Naive thymus-derived CD8-positive, alpha-beta T cell (primary cell): ENCODE measurements at regions not wholly inside any gene's neighbourhood (a gene's known extent, or its start where the extent isn't known, plus 50 kb on each side); places are given as distances from the start of the nearest gene placed in this dataset.
"Not testable (repeated sequence)": the region's sequence is repeated elsewhere in the genome, so short reads cannot be mapped to it uniquely, and the experiment has no call there.

Experiments
- ATAC-seq, 2 donors: fragments of 150-1000 bp; cut with Tn5 transposase in 1 of 2; sonication (Bioruptor Pico), chemical (Tn5 transposase) in 1 of 2; 1 replicate in 1 of 2; 2 replicates in 1 of 2; pipeline ENCODE4 v1.10.0; 2021; ENCODE audit warnings: mild to moderate bottlenecking in 2 of 2, moderate library complexity in 2 of 2
- POLR2A ChIA-PET: fragments of 350-600 bp; sonication (Branson Sonifier 250); formaldehyde crosslinking; loops from one replicate; lab custom pipeline; 2021; ENCODE audit warnings: antibody characterized with exemption; lab: Charles Lee
- DNase-seq, 10 donors: peaks; one replicate each; pipeline versions ENCODE4 v3.0.0 to v3.0.0-alpha.2; 2020 to 2022
- H3K27ac Mint-ChIP-seq, 10 donors: one replicate each; pipeline ENCODE4 v1.8.0; 2020 to 2022; ENCODE audit warnings: mild to moderate bottlenecking in 10 of 10, mixed read lengths in 10 of 10, moderate library complexity in 4 of 10, inconsistent platforms in 1 of 10
- H3K27me3 Mint-ChIP-seq, 5 donors: one replicate each; pipeline ENCODE4 v1.8.0; 2021 to 2022; ENCODE audit warnings: mixed read lengths in 5 of 5
- H3K36me3 Mint-ChIP-seq, 3 donors: one replicate each; pipeline ENCODE4 v1.8.0; 2020 to 2022; ENCODE audit warnings: mixed read lengths in 3 of 3, mild to moderate bottlenecking in 2 of 3, inconsistent platforms in 1 of 3
- H3K4me1 Mint-ChIP-seq, 4 donors: one replicate each; pipeline ENCODE4 v1.8.0; 2021 to 2022; ENCODE audit warnings: mixed read lengths in 4 of 4
- H3K4me3 Mint-ChIP-seq, 10 donors: one replicate each; pipeline ENCODE4 v1.8.0; 2020 to 2022; ENCODE audit warnings: mild to moderate bottlenecking in 10 of 10, mixed read lengths in 10 of 10, moderate library complexity in 6 of 10, inconsistent platforms in 1 of 10
- H3K9me3 Mint-ChIP-seq, 9 donors: one replicate each; pipeline ENCODE4 v1.8.0; 2020 to 2022; ENCODE audit warnings: mixed read lengths in 9 of 9, mild to moderate bottlenecking in 3 of 9, inconsistent platforms in 1 of 9, moderate library complexity in 1 of 9

- DNase-seq, H3K36me3 Mint-ChIP-seq, H3K4me1 Mint-ChIP-seq, H3K27me3 Mint-ChIP-seq, ATAC-seq, H3K9me3 Mint-ChIP-seq, POLR2A ChIA-PET: not testable (repeated sequence)
- peak overlapping the region; percentile 60 to 87 (median 74) for H3K4me3 Mint-ChIP-seq
- H3K27ac Mint-ChIP-seq, result peak overlapping the region in 3 of 10 donors; percentile 23 to 80 (median 76)
These were observed 373.7 kb upstream of the CXADR start for GRCh38 chr21:17139159-17139558.

GRCh38 chr21:17139696-17140095 is 373.1 kb upstream of the CXADR start:
- no peak for DNase-seq
- Mint-ChIP-seq H3K27ac (peak overlapping the region in 7 of 10 donors; percentile 3 to 74 (median 65)), H3K36me3 (no peaks in the 10 kb centered on the region), H3K4me1 (peaks cover 0 to 9% (median 5%) of the 10 kb centered on the region in 4 donors), H3K4me3 (peak overlapping the region; percentile 52 to 87 (median 76)), H3K27me3 (no peaks in the 10 kb centered on the region), H3K9me3 (peaks cover 0 to 8% (median 0%) of the 10 kb centered on the region in 9 donors)
- POLR2A ChIA-PET, result no interaction called here
- ATAC-seq, result no peak

- Mint-ChIP-seq H3K27me3 (no peaks in the 10 kb centered on the region), H3K9me3 (peaks cover 0 to 27% (median 12%) of the 10 kb centered on the region in 9 donors), H3K4me1 (no peaks in the 10 kb centered on the region), H3K4me3 (no peak overlapping the region), H3K36me3 (no peaks in the 10 kb centered on the region), H3K27ac (no peak overlapping the region)
- DNase-seq, result no peak
- ATAC-seq, result no peak
- POLR2A ChIA-PET, result no interaction called here
These were observed 366.4 kb upstream of the CXADR start for GRCh38 chr21:17146426-17146825.

- Mint-ChIP-seq H3K4me3 (no peak overlapping the region), H3K9me3 (peaks cover 0 to 26% (median 11%) of the 10 kb centered on the region in 9 donors), H3K27ac (no peak overlapping the region), H3K36me3 (peaks cover 0 to 4% (median 0%) of the 10 kb centered on the region in 3 donors), H3K4me1 (no peaks in the 10 kb centered on the region), H3K27me3 (no peaks in the 10 kb centered on the region)
- no peak for DNase-seq
- POLR2A ChIA-PET, result no interaction called here
- ATAC-seq, result no peak
These were observed 353.1 kb upstream of the CXADR start for GRCh38 chr21:17159697-17160096.

- no peaks in the 10 kb centered on the region for H3K27me3 Mint-ChIP-seq
- ATAC-seq (no peak), DNase-seq (no peak)
- POLR2A ChIA-PET, result no interaction called here
- H3K9me3 Mint-ChIP-seq, result peaks cover 3 to 43% (median 14%) of the 10 kb centered on the region in 9 donors
- H3K4me1 Mint-ChIP-seq, result no peaks in the 10 kb centered on the region
- no peak overlapping the region for H3K27ac Mint-ChIP-seq
- H3K36me3 Mint-ChIP-seq, result peaks cover 0 to 4% (median 0%) of the 10 kb centered on the region in 3 donors
- H3K4me3 Mint-ChIP-seq, result no peak overlapping the region
These were observed 327.2 kb upstream of the CXADR start for GRCh38 chr21:17185674-17186073.

GRCh38 chr21:17189963-17190362 is 322.9 kb upstream of the CXADR start:
- DNase-seq (no peak), ATAC-seq (no peak)
- H3K27ac Mint-ChIP-seq, result no peak overlapping the region
- no peak overlapping the region for H3K4me3 Mint-ChIP-seq
- peaks cover 8 to 39% (median 17%) of the 10 kb centered on the region in 9 donors for H3K9me3 Mint-ChIP-seq
- no peaks in the 10 kb centered on the region for H3K4me1 Mint-ChIP-seq
- H3K36me3 Mint-ChIP-seq, result peaks cover 0 to 10% (median 0%) of the 10 kb centered on the region in 3 donors
- POLR2A ChIA-PET, result no interaction called here
- no peaks in the 10 kb centered on the region for H3K27me3 Mint-ChIP-seq

- Mint-ChIP-seq H3K27ac (no peak overlapping the region), H3K4me3 (no peak overlapping the region), H3K9me3 (peaks cover 6 to 30% (median 12%) of the 10 kb centered on the region in 9 donors), H3K27me3 (no peaks in the 10 kb centered on the region), H3K36me3 (peaks cover 0 to 5% (median 0%) of the 10 kb centered on the region in 3 donors), H3K4me1 (no peaks in the 10 kb centered on the region)
- DNase-seq (no peak), ATAC-seq (no peak)
- POLR2A ChIA-PET, result no interaction called here
These were observed 321.4 kb upstream of the CXADR start for GRCh38 chr21:17191346-17191993.

- no peak for DNase-seq
- no peaks in the 10 kb centered on the region for H3K27me3 Mint-ChIP-seq
- peaks cover 4 to 30% (median 12%) of the 10 kb centered on the region in 9 donors for H3K9me3 Mint-ChIP-seq
- POLR2A ChIA-PET, result no interaction called here
- H3K36me3 Mint-ChIP-seq, result peaks cover 0 to 5% (median 0%) of the 10 kb centered on the region in 3 donors
- H3K4me3 Mint-ChIP-seq, result no peak overlapping the region
- no peaks in the 10 kb centered on the region for H3K4me1 Mint-ChIP-seq
- no peak for ATAC-seq
- no peak overlapping the region for H3K27ac Mint-ChIP-seq
These were observed 317.5 kb upstream of the CXADR start for GRCh38 chr21:17195351-17195750.

- H3K27ac Mint-ChIP-seq, result no peak overlapping the region
- H3K36me3 Mint-ChIP-seq, result peaks cover 0 to 5% (median 0%) of the 10 kb centered on the region in 3 donors
- no peak for ATAC-seq
- H3K9me3 Mint-ChIP-seq, result peaks cover 4 to 36% (median 13%) of the 10 kb centered on the region in 9 donors
- H3K27me3 Mint-ChIP-seq, result no peaks in the 10 kb centered on the region
- POLR2A ChIA-PET, result no interaction called here
- DNase-seq, result no peak
- no peak overlapping the region for H3K4me3 Mint-ChIP-seq
- no peaks in the 10 kb centered on the region for H3K4me1 Mint-ChIP-seq
These were observed 316.9 kb upstream of the CXADR start for GRCh38 chr21:17195976-17196375.

- Mint-ChIP-seq H3K4me1 (no peaks in the 10 kb centered on the region), H3K4me3 (no peak overlapping the region), H3K27ac (no peak overlapping the region), H3K9me3 (peaks cover 4 to 42% (median 14%) of the 10 kb centered on the region in 9 donors), H3K36me3 (peaks cover 0 to 5% (median 0%) of the 10 kb centered on the region in 3 donors), H3K27me3 (no peaks in the 10 kb centered on the region)
- ATAC-seq (no peak), DNase-seq (no peak)
- POLR2A ChIA-PET, result no interaction called here
These were observed 316.2 kb upstream of the CXADR start for GRCh38 chr21:17196623-17197022.

- DNase-seq, result no peak
- Mint-ChIP-seq H3K27ac (no peak overlapping the region), H3K36me3 (peaks cover 0 to 5% (median 0%) of the 10 kb centered on the region in 3 donors), H3K4me3 (no peak overlapping the region), H3K4me1 (no peaks in the 10 kb centered on the region), H3K9me3 (peaks cover 4 to 43% (median 13%) of the 10 kb centered on the region in 9 donors), H3K27me3 (no peaks in the 10 kb centered on the region)
- ATAC-seq, result no peak
- POLR2A ChIA-PET, result no interaction called here
These were observed 314.8 kb upstream of the CXADR start for GRCh38 chr21:17197996-17198395.

- POLR2A ChIA-PET, result no interaction called here
- DNase-seq (no peak), ATAC-seq (no peak)
- H3K27ac Mint-ChIP-seq, result no peak overlapping the region
- peaks cover 0 to 36% (median 15%) of the 10 kb centered on the region in 9 donors for H3K9me3 Mint-ChIP-seq
- no peak overlapping the region for H3K4me3 Mint-ChIP-seq
- no peaks in the 10 kb centered on the region for H3K36me3 Mint-ChIP-seq
- no peaks in the 10 kb centered on the region for H3K4me1 Mint-ChIP-seq
- no peaks in the 10 kb centered on the region for H3K27me3 Mint-ChIP-seq
These were observed 312.6 kb upstream of the CXADR start for GRCh38 chr21:17200250-17200649.

GRCh38 chr21:17201741-17202260 is 311.0 kb upstream of the CXADR start:
- H3K4me3 Mint-ChIP-seq, result no peak overlapping the region
- ATAC-seq (no peak), DNase-seq (no peak)
- POLR2A ChIA-PET, result no interaction called here
- H3K27ac Mint-ChIP-seq, result no peak overlapping the region
- no peaks in the 10 kb centered on the region for H3K36me3 Mint-ChIP-seq
- H3K27me3 Mint-ChIP-seq, result no peaks in the 10 kb centered on the region
- no peaks in the 10 kb centered on the region for H3K4me1 Mint-ChIP-seq
- H3K9me3 Mint-ChIP-seq, result peaks cover 0 to 44% (median 15%) of the 10 kb centered on the region in 9 donors
